RWPE1 (cell line): ENCODE measurements at regions not wholly inside any gene's neighbourhood (a gene's known extent, or its start where the extent isn't known, plus 50 kb on each side); places are given as distances from the start of the nearest gene placed in this dataset.
A peak's percentile ranks its signal among the peaks of the same experiment; 100 is the strongest.

Experiments
- CTCF ChIA-PET: fragments of 350-600 bp; sonication (Branson Sonifier 250); formaldehyde crosslinking; extraction: SDS; loops from one replicate; lab custom pipeline; 2021; lab: Yijun Ruan, JAX
- POLR2A ChIA-PET: fragments of 400-600 bp; formaldehyde crosslinking; extraction: SDS; loops from one replicate; lab custom pipeline; 2020; ENCODE audit warnings: antibody characterized with exemption; ENCODE audit not compliant: low non-redundant PET; lab: Yijun Ruan, JAX
- DNase-seq: peaks from one replicate; pipeline ENCODE4 v3.0.0; 2012; ENCODE audit warnings: low spot score
- H3K27ac ChIP-seq: fragments of 450-650 bp; 2 replicates; pipeline ENCODE4 v1.5.1; 2017
- CTCF ChIP-seq: fragments of 450-650 bp; conservative IDR thresholded peaks from 2 replicates; pipeline ENCODE4 v1.5.1; 2017; ENCODE audit warnings: low read depth, mild to moderate bottlenecking

GRCh38 chr21:35319684-35320283 is 270.7 kb upstream of the RUNX1 start:
- no peak overlapping the region for H3K27ac ChIP-seq
- TF ChIP-seq CTCF: no peak
- CTCF ChIA-PET: no interaction called here
- POLR2A ChIA-PET: no interaction called here
- DNase-seq: peak; percentile 7

- TF ChIP-seq CTCF: no peak
- CTCF ChIA-PET: no interaction called here
- POLR2A ChIA-PET: no interaction called here
Observed at GRCh38 chr21:35316933-35317332, 267.8 kb upstream of the RUNX1 start.

GRCh38 chr21:35316456-35316855 is 267.4 kb upstream of the RUNX1 start:
- TF ChIP-seq CTCF: no peak
- DNase-seq: no peak
- CTCF ChIA-PET: no interaction called here
- POLR2A ChIA-PET: no interaction called here
- H3K27ac ChIP-seq: no peak overlapping the region

More at GRCh38 chr21:35316933-35317332, 267.8 kb upstream of the RUNX1 start:
- no peak overlapping the region for H3K27ac ChIP-seq
- DNase-seq: no peak

DNA sequence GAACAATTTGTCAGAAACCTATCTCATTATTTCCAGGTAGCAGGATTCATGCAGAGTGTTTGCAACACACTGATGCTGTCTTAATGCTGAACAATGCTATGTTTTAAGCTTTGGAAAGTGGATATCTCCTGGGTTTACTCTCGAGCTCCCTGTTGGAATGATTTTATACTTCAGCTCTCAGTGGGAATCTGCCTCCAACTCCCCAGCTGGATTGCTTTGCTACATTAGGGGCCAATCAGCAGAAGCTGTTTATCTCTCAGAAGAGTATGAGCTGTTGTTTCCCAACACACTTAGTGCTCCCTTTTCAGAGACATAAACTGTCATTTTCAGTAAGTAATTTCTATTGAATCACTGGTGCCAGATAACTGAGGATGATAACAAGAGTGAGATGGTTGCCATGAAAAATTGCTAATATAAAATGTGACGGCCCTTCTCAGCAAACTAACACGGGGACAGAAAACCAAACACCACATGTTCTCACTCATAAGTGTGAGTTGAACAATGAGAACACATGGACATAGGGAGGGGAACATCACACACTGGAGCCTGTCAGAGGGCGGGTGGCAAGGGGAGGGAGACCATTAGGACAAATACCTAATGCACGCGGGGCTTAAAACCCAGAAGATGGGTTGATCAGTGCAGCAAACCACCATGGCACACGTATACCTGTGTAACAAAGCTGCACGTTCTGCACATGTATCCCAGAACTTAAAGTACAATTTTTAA is 265.9 kb upstream of the RUNX1 start:
- no peak overlapping the region for H3K27ac ChIP-seq
- DNase-seq: no peak
- ChIA-PET POLR2A (no interaction called here), CTCF (interaction anchor here (0.7 kb wide), 1 partner anchor 272 kb away, joined by 3 read pairs; no protein-coding TSS in a partner anchor)
- no peak for TF ChIP-seq CTCF

GRCh38 chr21:35311985-35312384 is 262.9 kb upstream of the RUNX1 start:
- TF ChIP-seq CTCF: no peak
- CTCF ChIA-PET: interaction anchor here (0.6 kb wide), 1 partner anchor 30 kb away, joined by 3 read pairs; no protein-coding TSS in a partner anchor
- no peak overlapping the region for H3K27ac ChIP-seq
- no peak for DNase-seq
- POLR2A ChIA-PET: no interaction called here

DNA sequence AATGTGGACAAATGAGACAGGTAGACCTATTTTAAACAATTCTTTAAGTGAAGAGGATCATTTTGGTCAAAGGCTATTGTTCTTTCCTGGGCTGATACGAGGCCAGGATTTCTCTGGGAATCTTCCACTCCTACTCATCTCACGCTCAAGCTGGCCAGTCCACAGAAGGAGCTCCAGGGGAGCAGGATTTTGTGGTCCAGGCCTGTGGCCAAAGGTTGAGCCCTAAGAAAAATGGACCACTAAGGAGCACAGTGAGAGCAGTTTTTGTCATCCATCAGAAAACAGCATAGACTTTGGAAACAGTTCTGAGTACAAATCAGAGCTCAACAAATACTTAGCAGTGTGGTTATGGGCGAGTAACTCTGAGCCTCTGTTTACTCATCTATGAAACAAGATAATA is 260.2 kb upstream of the RUNX1 start:
- CTCF ChIA-PET: no interaction called here
- POLR2A ChIA-PET: no interaction called here
- no peak for TF ChIP-seq CTCF
- no peak overlapping the region for H3K27ac ChIP-seq
- DNase-seq: no peak
